Spleen (tissue), 7 donors: ENCODE measurements at regions not wholly inside any gene's neighbourhood (a gene's known extent, or its start where the extent isn't known, plus 50 kb on each side); places are given as distances from the start of the nearest gene placed in this dataset.
"Not testable (repeated sequence)": the region's sequence is repeated elsewhere in the genome, so short reads cannot be mapped to it uniquely, and the experiment has no call there.

Experiments
- CTCF ChIP-seq, 11 experiments: fragments of 200-600 bp in 7 of 11; fragments of 450-650 bp in 4 of 11; sonication (generic) in 4 of 11; IDR thresholded peaks in 8 of 11; conservative IDR thresholded peaks in 3 of 11; 1 replicate in 7 of 11; 2 replicates in 4 of 11; pipeline versions ENCODE4 v1.4.0 to v1.8.0; 2016 to 2021; ENCODE audit warnings: antibody characterized with exemption in 11 of 11, inconsistent platforms in 4 of 11, mild to moderate bottlenecking in 1 of 11
- POLR2A ChIP-seq, 3 donors: fragments of 450-650 bp; IDR thresholded peaks; one replicate each; pipeline ENCODE4 v1.5.1; 2017; ENCODE audit warnings: antibody characterized with exemption in 3 of 3, mild to moderate bottlenecking in 1 of 3
- donor health status: DM: no; HTN: no; CAD: no; lungs with moderate emphysema.
- donor health status: DM: no; HTN: no; CAD: no.
- donor health status: DM: no; HTN: no; CAD: no.

GRCh38 chr2:234697300-234697876 is 200.5 kb upstream of the ARL4C start:
- not testable (repeated sequence) for TF ChIP-seq CTCF (IDR thresholded peaks at IDR 0.05 in 8 of 11, conservative IDR thresholded peaks at IDR 0.05 in 3 of 11); POLR2A (IDR thresholded peaks at IDR 0.05)
